ENCODE measurements at regions not wholly inside any gene's neighbourhood (a gene's known extent, or its start where the extent isn't known, plus 50 kb on each side); places are given as distances from the start of the nearest gene placed in this dataset.

DNA sequence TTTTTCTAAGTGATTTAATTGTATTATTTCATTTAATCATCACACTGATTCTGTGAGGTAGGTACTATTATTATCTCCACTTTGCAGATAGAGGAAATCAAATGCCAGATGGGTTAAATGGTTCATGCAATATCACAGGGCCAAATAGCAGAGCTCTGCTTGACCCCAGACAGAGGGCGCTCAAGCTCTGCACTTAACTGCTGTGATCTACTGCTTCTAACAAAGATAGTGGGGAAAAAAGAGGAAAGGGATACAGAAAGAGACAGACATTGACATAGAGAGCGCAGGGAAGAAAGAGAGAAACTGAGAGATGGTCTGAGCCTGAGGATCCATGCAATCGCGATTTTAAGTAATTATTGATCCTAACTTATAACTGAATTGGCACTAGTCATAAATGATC, 279.1 kb upstream of the THRB start:
- Histone ChIP-seq H3K4me3 (ENCODE audit: low read depth, low read length) (no peak overlapping the region), H3K9me3 (no peaks in the 10 kb centered on the region), H3K4me1 (no peaks in the 10 kb centered on the region), H3K36me3 (ENCODE audit: control insufficient read depth, insufficient read depth, low read length) (no peaks in the 10 kb centered on the region), H3K27me3 (replicated peaks; ENCODE audit: control insufficient read depth, insufficient read depth, low read length) (no peaks in the 10 kb centered on the region)
- ChIA-PET CTCF (interaction anchor here (0.6 to 1.0 kb wide), 3 partner anchors 189 to 758 kb away, joined by 3 read pairs; no protein-coding TSS in a partner anchor), POLR2A (no interaction called here)
- no peaks in the 10 kb centered on the region for H3K36me3 Mint-ChIP-seq (ENCODE audit: insufficient read depth, unreplicated experiment)
- no peaks in the 10 kb centered on the region for H3K4me1 Mint-ChIP-seq (ENCODE audit: low read depth, unreplicated experiment)
- DNase-seq = peak; percentile 71 to 77
- no peak overlapping the region for H3K27ac Mint-ChIP-seq (ENCODE audit: unreplicated experiment)
- TF ChIP-seq, protein P1, sequence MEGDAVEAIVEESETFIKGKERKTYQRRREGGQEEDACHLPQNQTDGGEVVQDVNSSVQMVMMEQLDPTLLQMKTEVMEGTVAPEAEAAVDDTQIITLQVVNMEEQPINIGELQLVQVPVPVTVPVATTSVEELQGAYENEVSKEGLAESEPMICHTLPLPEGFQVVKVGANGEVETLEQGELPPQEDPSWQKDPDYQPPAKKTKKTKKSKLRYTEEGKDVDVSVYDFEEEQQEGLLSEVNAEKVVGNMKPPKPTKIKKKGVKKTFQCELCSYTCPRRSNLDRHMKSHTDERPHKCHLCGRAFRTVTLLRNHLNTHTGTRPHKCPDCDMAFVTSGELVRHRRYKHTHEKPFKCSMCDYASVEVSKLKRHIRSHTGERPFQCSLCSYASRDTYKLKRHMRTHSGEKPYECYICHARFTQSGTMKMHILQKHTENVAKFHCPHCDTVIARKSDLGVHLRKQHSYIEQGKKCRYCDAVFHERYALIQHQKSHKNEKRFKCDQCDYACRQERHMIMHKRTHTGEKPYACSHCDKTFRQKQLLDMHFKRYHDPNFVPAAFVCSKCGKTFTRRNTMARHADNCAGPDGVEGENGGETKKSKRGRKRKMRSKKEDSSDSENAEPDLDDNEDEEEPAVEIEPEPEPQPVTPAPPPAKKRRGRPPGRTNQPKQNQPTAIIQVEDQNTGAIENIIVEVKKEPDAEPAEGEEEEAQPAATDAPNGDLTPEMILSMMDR (IDR thresholded peaks at IDR 0.05; ENCODE audit: insufficient read depth in 1 of 2, low read depth in 1 of 2, low read length in 1 of 2, severe bottlenecking in 1 of 2, unreplicated experiment in 1 of 2) = peak; percentile 59 to 89
- H3K27me3 Mint-ChIP-seq (ENCODE audit: insufficient read depth, unreplicated experiment) = peaks cover 10% of the 10 kb centered on the region
- H3K4me3 Mint-ChIP-seq (ENCODE audit: unreplicated experiment) = no peak overlapping the region
- BruUV-seq (replicated peaks) = no TSS peak
- no peaks in the 10 kb centered on the region for H3K9me3 Mint-ChIP-seq (ENCODE audit: unreplicated experiment)
- intact Hi-C loops (cut with micrococcal nuclease; ENCODE audit: unreplicated experiment) = loop anchor here (1.0 to 5.0 kb wide), 4 partner anchors 189 to 821 kb away; no protein-coding TSS in a partner anchor

DNA sequence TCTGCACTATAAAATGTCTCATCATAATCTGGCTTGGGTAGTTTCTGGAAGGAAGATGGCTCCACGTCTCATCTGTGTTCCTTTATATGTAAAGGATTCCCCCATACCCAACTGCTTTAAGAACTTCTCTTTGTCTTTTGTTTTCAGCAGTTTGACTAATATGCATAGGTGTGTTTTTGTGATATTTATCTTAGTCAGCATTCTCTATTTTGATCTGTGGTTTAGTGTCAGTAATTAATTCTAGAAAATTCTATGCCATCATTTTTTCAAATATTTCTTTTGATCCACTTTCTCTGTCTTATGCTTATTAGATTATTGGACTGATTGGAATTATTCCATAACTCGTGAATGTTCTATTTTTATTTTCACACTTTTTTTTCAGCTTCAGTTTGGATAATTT, 286.3 kb upstream of the THRB start:
- ChIA-PET CTCF (no interaction called here), POLR2A (no interaction called here)
- DNase-seq = no peak
- Histone ChIP-seq H3K36me3 (ENCODE audit: control insufficient read depth, insufficient read depth, low read length) (no peaks in the 10 kb centered on the region), H3K4me3 (ENCODE audit: low read depth, low read length) (no peak overlapping the region), H3K9me3 (peaks cover 5% of the 10 kb centered on the region; the same call in 1 of the 2 replicates), H3K4me1 (no peaks in the 10 kb centered on the region), H3K27me3 (replicated peaks; ENCODE audit: control insufficient read depth, insufficient read depth, low read length) (no peaks in the 10 kb centered on the region)
- Mint-ChIP-seq H3K27me3 (ENCODE audit: insufficient read depth, unreplicated experiment) (no peaks in the 10 kb centered on the region), H3K4me1 (ENCODE audit: low read depth, unreplicated experiment) (no peaks in the 10 kb centered on the region), H3K9me3 (ENCODE audit: unreplicated experiment) (peaks cover 20% of the 10 kb centered on the region), H3K27ac (ENCODE audit: unreplicated experiment) (no peak overlapping the region), H3K4me3 (ENCODE audit: unreplicated experiment) (no peak overlapping the region), H3K36me3 (ENCODE audit: insufficient read depth, unreplicated experiment) (no peaks in the 10 kb centered on the region)
- intact Hi-C loops (cut with micrococcal nuclease; ENCODE audit: unreplicated experiment) = no loop called here
- BruUV-seq (replicated peaks) = no TSS peak
- TF ChIP-seq, protein P1 (IDR thresholded peaks at IDR 0.05; ENCODE audit: insufficient read depth in 1 of 2, low read depth in 1 of 2, low read length in 1 of 2, severe bottlenecking in 1 of 2, unreplicated experiment in 1 of 2) = no peak

DNA sequence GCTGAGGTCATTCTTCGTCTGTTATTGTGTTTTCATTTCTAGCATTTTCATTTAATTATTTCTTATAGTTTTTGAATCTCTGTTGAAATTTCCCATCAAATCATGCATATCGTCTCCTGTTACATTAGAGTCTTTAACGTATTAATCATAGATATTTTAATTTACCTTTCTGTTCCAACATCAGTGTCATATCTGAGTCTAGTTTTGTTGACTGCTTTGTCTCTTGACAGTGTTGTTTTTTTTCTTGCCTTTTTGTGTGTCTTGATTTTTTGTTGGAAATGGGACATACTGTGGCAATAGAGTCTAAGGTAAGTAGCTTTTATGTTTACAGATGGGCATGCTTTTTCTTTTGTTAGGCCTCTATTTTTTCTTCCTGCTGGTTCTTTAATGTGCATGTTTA, 286.8 kb upstream of the THRB start:
- BruUV-seq (replicated peaks) = no TSS peak
- Mint-ChIP-seq H3K27ac (ENCODE audit: unreplicated experiment) (no peak overlapping the region), H3K27me3 (ENCODE audit: insufficient read depth, unreplicated experiment) (peaks cover 1% of the 10 kb centered on the region), H3K9me3 (ENCODE audit: unreplicated experiment) (peaks cover 20% of the 10 kb centered on the region), H3K4me1 (ENCODE audit: low read depth, unreplicated experiment) (no peaks in the 10 kb centered on the region), H3K4me3 (ENCODE audit: unreplicated experiment) (no peak overlapping the region), H3K36me3 (ENCODE audit: insufficient read depth, unreplicated experiment) (no peaks in the 10 kb centered on the region)
- TF ChIP-seq, protein P1 (IDR thresholded peaks at IDR 0.05; ENCODE audit: insufficient read depth in 1 of 2, low read depth in 1 of 2, low read length in 1 of 2, severe bottlenecking in 1 of 2, unreplicated experiment in 1 of 2) = no peak
- CTCF ChIA-PET = no interaction called here
- H3K4me3 ChIP-seq (ENCODE audit: low read depth, low read length) = no peak overlapping the region
- H3K27me3 ChIP-seq (replicated peaks; ENCODE audit: control insufficient read depth, insufficient read depth, low read length) = no peaks in the 10 kb centered on the region
- no peaks in the 10 kb centered on the region for H3K36me3 ChIP-seq (ENCODE audit: control insufficient read depth, insufficient read depth, low read length)
- peaks cover 5% of the 10 kb centered on the region; the same call in 1 of the 2 replicates for H3K9me3 ChIP-seq
- intact Hi-C loops (cut with micrococcal nuclease; ENCODE audit: unreplicated experiment) = no loop called here
- no peak for DNase-seq
- H3K4me1 ChIP-seq = no peaks in the 10 kb centered on the region
- POLR2A ChIA-PET = no interaction called here

All from Caco-2 (cell line).